PC-3 (cell line): ENCODE measurements at regions not wholly inside any gene's neighbourhood (a gene's known extent, or its start where the extent isn't known, plus 50 kb on each side); places are given as distances from the start of the nearest gene placed in this dataset.

Experiments used
- EZH2 ChIP-seq: fragments of 300-600 bp; sonication (generic); IDR thresholded peaks from one replicate; pipeline ENCODE4 v1.6.1; 2017; ENCODE audit warnings: antibody characterized with exemption, mild to moderate bottlenecking, low read length; ENCODE audit not compliant: unreplicated experiment
- TF ChIP-seq, protein P1 (sequence below): fragments of 300-600 bp; sonication (generic); conservative IDR thresholded peaks from 2 replicates; pipeline ENCODE4 v1.5.1; 2017; ENCODE audit warnings: antibody characterized with exemption, low read depth, mild to moderate bottlenecking, low read length

DNA sequence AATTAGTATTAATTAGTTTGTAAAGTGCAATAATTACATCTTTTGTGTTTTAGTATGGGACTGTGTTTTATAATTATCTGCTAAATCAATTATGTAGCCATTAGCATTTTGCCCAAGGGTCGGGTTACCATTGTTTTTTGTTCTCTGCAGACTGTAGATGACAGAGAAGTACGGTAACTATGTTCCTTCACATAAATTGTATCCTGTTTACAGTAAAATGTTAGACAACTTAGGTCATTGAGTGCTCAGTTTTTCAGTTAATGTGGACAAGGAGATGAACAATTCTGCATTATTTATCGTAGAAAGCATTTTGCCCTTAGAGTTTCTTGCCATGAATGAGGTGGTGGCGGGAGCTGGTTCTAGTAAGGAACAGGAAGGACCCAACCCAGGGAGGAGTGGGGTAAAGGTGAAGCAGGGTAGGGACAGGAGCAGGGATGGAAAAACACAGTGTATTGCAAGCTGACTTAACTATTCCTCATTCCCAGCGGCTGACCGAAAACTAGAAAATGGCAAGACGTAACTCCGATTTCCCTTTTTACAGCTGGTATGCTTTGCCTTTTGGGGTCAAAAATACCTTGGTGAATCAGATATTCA is 243.7 kb upstream of the SLC24A2 start:
- TF ChIP-seq, protein P1, sequence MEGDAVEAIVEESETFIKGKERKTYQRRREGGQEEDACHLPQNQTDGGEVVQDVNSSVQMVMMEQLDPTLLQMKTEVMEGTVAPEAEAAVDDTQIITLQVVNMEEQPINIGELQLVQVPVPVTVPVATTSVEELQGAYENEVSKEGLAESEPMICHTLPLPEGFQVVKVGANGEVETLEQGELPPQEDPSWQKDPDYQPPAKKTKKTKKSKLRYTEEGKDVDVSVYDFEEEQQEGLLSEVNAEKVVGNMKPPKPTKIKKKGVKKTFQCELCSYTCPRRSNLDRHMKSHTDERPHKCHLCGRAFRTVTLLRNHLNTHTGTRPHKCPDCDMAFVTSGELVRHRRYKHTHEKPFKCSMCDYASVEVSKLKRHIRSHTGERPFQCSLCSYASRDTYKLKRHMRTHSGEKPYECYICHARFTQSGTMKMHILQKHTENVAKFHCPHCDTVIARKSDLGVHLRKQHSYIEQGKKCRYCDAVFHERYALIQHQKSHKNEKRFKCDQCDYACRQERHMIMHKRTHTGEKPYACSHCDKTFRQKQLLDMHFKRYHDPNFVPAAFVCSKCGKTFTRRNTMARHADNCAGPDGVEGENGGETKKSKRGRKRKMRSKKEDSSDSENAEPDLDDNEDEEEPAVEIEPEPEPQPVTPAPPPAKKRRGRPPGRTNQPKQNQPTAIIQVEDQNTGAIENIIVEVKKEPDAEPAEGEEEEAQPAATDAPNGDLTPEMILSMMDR, result no peak
- TF ChIP-seq EZH2, result no peak
